GM18873 (cell line): ENCODE measurements at regions not wholly inside any gene's neighbourhood (a gene's known extent, or its start where the extent isn't known, plus 50 kb on each side); places are given as distances from the start of the nearest gene placed in this dataset.

Experiments used
- ATAC-seq: cut with Tn5 transposase; IDR thresholded peaks from one replicate; pipeline ENCODE4 v1.9.1; 2021; ENCODE audit warnings: mild to moderate bottlenecking, moderate library complexity, moderate number of reproducible peaks; ENCODE audit not compliant: unreplicated experiment, low FRiP score

DNA sequence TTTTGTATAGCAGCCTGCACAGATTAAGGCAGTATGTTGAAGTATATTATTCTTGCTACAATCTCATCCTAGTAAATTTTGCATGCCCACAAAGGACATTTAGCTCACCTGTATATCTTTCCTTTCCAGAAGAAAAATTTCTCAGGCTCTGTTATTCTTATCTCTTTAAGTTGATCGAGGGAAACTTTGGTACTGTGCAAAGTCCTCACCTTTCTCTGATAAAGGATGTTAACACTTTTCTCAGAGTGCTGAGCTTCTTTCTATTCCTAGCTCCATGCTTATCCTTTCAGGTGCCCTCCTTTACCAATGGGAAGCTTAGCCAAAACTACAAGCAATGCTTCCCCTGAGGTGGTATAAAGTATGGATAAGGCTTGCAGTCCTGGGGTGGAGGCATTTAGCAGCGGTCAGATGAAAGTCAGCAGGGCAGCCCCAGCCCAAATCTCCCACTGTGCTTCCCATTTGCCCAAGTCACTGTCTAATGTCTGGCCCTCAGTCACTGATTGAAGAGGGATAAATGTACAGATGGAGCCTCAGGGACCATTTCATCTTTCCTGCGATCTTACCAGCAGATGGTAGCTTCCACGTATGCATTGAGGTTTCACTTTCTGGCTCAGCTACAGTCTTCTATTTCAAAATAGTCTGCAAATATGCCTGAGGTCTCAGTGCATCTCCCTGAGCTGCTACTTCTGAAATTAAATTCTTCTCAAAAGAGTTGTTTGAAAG is 127.8 kb upstream of the P2RY1 start:
- ATAC-seq, result no peak

DNA sequence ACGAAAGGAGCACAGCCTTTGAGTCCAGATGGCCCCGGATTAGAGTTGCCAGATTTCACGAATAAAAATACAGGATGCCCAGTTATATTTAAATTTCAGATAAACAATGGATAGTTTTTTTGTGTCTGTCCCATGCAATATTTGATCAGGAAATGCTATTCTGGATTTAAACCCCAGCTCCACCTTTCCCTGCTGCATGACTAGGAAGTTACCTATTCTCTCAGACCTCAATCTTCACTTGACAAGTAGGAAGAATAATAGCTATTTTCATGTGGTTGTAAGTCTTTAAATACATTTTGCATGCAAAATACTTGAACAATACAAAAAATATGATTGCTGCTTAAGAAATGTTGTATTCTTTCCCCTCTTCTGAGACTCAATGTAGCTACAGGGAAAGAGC is 125.3 kb upstream of the P2RY1 start:
- no peak for ATAC-seq

DNA sequence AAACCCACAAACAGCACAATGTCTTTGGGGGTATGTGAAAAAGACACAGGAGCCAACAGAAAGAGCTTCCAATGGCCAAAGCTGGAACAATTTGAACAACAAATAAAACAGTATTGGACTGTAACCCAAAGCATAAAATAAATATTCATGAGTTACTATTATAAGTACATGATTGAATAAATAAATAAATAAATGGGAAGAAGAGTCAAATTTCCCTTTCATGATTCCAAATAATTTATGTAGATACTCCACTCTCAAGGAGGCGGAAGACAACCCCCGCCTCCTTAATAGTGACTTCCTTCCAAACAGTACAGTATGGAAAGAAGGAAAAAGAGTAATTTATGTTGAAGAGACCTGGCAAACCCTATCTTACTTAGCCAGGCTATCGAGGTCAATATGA is 124.4 kb upstream of the P2RY1 start:
- ATAC-seq, result no peak

DNA sequence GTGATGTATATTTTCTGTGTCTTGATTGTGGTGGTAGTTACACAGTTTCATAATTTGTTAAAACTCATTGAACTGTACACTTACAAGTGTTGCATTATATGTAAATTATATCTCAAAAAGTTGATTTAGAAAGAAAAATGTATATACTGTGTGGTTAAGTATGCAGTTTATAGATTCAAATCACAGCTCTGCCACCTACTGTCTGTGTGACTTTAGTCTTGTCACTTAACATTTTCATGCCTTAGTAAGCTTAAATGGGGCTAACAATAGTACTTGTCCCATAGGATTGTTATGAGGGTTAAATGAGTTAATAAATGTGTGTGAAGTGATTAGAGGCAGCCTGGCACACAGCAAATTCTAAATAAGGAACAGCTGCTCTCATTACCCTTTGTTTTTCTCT is 120.9 kb upstream of the P2RY1 start:
- no peak for ATAC-seq

DNA sequence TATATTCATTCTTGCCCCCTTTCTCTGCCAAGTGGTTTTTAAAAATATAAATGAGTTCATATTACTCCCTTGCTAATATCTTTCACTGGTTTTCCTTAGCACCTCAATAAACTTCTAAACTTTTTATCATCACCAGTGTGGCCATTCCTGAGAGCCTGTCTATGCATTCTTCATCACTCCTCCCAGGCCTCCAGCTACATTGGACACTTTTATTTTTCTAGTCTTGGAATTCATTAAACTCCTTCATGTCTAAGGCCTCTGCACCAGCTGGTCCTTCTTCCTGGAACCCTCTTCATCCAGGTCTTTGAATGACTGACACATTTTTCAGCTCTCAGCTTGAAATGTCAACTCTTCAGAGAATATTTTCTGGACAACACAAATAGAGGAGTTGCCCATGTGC is 120.4 kb upstream of the P2RY1 start:
- no peak for ATAC-seq

DNA sequence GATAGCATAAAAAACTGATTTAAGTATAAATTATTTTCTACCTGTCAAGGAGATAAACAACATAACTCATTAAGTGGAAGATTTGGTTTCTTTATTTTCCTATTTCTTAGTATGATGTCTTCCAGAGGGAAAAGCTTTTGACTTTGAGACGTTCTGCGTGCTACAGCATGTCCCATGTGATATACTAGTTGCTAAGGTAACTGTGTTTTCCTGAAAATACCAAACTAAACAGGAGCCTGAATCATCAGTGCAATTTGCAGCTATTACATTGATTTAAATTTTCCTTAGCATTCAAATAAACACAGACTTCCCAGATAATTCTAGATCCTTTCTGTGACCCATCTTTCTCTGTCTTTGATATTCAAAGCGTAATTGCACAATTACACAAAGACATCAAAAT is 117.7 kb upstream of the P2RY1 start:
- ATAC-seq, result no peak

DNA sequence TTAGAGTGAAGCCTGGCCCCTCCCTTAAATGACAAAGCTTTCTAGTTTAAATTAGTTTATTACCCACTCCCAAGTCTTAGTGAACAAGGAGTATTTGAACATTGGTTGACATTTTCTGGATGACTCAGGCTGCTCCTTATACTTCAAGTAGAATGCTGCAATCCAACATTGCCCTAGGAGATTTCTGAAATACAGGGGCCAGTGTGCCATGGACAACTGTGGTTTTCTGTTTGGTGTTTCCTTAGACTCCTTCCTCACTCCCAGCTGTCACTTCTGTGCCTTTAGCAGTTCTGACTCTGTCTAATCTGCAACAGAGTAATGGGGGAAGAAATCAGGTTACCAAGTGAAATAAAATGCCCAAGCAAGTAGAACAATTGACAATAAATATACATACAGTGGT is 116.1 kb upstream of the P2RY1 start:
- no peak for ATAC-seq

DNA sequence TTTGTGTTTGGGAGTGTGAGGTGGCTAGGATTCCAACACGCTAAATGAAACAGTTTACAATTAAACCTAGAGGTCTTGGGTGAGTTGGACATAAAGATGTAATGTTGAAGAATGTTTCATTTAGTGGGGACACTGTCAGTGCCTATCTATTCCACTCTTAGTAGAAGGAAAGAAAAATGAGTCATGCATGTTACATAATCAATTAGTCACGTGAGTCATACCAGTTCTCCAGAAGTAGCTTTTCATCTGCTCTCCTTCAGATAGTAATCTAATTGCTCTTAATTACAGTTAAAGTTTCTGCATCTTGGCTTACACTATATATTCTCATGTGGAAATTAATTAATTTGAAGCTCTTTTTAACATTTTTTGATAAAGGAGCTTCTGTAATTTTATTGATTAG is 115.7 kb upstream of the P2RY1 start:
- no peak for ATAC-seq

DNA sequence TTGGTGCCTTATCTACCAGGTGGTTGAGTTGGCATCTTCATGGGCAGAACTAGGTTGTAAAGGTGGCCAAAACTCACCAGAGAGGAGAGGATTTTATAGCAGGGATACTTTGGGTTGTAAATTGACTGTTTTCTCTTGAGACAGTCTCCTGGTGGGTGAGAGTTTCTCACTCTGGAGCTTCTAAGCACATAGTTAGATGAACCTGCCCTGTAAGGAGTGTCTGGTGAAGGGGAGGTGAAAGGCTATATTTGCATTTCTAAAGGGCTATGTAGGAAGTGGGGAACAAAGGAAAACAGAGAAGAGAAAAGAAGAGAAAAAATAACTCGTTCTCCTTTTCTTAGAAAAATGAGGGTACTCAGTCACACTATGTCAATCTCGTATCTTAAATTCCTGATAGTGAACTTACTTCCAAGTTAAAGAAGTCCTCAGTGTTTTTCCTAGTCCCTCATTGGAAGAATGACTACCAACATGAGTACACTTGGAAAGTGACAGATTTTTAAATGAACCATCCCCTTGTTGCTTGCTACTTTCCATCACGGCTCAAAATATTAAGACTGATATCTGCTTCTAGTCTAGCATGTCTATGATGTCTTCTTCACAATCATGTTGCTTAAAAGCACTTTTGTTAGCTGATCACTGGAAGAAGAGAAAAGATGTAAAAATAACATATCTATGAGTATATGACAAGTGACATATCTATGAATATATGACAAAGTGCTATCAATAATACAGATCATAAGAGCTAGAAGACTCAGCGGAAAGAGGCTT is 113.8 kb upstream of the P2RY1 start:
- ATAC-seq, result no peak

DNA sequence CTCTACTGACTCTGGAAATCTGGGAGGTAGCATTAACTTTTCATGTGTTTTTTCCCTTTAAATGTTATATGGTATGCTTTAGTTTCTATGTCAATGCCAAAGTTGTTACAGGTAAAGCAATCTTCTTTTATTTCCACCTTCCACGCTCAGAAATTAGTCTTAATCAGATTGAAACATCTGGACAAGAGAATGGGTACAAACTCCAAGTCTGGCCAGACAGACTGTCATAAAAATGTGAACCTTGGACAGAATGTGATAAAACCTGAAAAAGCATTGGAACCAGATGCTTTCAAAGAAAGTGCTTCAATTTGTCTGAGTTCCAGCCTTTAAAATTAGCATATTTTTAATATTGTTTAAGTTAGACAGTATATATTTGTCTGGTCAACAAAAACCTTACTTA is 110.7 kb upstream of the P2RY1 start:
- no peak for ATAC-seq

DNA sequence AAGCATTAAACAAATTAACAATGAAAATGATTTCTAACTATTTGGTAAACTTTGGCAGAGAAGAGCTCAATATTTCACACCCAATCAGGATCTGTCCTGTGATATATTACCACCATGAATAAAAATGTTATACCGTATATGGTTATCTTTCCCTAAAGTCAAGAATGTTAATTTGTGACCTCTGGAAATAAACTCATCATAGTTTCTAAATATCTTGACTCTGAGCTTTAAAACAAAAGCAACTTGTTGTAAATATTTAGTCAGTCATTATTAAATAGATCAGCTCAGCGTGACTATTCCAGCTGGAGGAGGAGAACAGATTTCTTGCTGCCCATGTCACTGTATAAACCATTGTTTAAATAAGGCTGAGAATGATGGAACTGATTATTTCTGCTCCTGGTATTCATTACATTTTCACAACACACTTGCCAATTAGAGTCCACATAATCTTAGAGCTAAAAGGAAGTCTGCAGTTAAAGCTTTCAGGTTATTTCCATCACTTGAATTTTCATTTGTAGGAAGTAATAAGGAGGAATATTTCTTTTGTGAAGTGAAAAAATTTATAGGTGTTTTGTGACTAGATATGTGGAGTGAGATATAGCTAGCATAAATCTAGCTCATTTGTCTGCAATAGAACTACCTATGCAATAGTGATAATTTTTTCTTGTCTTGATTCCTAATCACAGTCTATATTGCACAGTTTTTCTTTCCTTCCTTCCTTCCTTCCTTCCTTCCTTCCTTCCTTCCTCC is 106.5 kb upstream of the P2RY1 start:
- no peak for ATAC-seq

DNA sequence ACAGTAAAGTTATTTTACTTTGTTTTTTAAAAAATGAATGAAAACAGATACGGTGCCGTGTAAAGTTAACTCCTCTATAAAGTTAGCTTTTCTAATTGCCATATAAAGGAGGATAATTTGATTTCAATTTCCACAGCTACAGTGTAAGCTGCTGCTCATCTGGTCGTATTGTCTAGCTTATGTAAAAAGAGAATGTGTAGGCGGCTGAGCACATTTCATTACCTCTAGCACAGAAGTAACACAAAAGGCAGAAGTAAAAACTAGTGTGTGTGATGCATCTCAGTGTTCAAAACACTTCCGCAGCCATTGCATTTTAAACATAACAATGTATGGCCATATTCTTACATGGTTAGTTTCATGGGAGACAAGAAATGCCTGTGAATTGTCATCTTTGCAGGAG is 105.0 kb upstream of the P2RY1 start:
- no peak for ATAC-seq

DNA sequence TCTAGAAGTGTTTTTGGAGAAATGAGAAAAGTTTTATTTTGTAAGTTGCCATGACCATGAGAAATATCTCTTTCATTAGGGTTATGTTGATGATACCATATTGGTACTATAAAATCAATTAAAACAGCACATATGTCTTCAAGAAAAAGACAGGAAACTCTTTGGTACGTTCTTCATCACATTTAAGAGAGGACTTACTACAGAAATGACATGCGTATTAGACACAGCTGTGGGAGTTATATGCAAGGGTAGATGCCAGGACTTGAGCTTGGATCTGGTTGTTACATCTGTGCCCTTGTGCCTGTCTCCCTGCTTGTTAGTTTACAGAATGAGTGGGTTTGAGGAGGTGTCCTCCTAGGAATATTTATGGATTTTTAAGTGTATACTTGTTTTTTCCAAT is 103.4 kb upstream of the P2RY1 start:
- no peak for ATAC-seq

DNA sequence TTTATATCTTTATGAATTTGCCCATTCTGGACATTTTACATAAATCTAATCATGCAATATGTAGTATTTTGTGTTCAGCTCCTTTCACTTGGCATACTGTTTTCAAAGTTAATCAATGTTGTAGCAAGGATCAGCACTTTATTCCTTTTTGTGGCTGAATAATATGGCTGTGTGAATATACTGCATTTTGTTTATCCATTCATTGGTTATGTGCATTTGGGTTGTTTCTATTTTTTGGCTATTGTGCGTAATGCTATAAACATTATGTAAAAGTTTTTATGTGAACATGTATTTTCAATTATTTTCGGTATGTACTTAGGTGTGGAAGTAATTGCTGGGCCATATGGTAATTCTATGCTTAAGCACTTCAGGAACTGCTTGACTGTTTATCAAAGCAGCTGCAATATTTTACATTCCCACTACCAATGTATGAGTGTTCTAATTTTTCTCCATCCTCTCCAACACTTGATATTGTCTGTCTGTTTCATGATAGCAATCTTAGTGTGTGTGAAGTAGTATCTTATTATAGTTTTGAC is 101.3 kb upstream of the P2RY1 start:
- ATAC-seq, result no peak

DNA sequence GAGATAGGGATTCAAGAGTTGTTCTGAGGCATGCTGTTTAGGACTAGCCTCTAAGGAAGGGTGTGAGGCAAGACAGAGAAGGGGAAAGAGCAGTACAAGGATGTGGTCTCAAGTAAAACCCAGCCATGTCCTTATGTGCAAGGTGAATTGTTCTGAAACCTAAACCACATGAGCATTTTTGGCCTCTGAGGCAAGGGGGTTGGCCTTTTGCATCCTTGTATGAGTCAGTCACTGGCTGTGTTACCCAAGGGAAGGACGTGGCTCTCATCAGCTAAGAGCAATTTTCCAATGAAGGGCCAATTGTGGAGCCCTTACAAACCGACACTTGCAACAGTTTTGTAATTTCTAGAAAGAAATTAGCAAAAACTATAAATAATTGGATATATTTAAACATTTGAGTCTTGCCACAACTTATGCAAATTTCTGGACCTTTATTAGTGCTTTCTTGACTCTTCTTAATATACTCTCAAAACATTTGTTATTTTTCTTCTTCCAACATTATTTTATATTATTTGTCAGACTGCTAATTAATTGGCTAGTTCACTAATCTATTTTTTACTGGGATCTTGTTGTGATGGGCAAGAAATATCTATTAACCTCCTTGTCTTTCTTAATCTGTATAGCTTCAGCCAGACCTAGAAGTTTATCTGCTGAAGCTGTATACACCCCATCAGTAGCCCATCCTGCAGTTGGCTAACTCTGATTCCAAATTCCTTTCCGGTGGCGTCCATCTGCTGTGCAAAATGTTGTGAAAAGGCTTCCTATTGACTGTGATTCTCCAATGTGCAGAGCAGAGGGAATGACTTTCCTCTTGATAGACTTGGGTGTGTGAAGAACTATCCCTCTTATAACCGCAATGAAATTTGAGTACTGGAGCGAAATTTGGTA is 97.7 kb upstream of the P2RY1 start:
- peak; percentile 100 for ATAC-seq

DNA sequence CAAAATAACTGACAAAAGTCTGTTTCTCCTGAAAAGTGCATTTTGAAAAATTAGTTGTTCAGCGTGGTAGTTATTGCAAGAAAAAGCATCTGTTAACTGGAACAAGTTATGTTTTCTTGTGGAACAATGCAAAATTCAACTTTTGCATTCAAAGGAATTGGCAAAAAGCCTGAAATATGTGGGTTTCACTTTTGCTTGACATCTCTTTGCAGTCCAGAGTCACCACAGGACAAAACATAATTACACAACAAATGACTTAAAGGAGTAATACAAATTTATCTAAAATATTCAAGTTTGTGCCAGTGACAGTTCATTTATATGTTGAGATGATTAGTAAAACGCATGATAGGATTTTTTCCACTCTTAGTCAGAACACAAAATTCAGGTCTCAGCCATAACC is 96.3 kb upstream of the P2RY1 start:
- no peak for ATAC-seq

DNA sequence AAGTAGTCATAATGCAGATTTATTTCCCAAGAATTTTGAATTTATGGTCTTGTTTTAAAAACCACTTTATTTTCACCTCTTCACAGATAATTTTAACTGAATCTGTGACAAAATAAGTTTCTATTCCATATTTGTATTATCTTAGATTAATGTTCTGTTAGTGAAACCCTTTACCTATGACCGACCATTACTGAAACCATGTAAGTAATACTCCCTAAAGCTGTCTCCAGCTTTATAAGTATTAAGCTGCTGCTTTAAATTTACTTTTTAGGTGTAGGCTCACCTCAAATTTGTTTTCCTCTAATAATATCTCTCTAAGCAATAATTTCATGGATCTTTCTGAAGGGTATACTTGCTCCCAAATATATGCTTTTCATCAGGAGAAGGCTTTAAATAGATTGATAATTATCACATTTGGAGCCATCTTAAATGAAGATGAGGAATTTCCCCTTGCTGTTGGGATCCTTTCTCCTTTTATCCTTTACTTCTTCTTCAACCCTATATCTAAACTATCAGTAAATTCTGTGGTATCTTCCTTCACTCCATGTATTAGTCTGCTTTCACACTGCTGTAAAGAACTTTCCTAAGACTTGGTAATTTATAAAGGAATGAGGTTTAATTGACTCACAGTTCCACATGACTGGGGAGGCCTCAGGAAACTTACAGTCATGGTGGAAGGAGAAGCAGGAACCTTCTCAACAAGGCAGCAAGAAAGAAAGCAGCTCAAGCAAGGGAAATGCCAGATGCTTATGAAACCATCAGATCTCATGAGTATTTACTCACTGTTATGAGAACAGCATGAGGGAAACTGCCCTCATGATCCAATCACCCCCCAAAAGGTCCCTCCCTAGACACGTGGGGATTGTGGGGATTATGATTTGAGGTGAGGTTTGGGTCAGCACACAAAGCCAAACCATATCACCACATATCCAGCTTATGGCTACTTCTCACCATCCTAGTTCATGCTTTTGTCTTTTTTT is 92.3 kb upstream of the P2RY1 start:
- ATAC-seq, result no peak

DNA sequence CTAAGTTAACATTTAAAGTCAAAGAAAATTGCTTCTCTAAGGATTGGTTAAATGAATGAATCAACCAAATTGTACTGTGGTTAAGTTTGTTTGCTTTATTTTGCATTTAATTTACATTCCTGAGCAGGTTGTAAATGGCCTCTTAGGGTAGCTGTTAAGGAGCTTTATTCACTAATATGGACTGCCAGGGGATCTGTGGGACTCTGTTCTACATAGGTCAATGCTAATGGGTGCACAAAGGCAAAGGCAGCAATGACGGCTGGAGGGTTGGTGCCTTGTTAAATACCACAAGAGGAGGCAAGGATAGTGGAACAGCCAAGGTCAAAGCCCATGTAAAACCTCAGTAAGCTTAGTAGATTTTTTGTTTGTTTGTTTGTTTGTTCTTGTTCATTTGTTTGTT is 89.3 kb upstream of the P2RY1 start:
- no peak for ATAC-seq

DNA sequence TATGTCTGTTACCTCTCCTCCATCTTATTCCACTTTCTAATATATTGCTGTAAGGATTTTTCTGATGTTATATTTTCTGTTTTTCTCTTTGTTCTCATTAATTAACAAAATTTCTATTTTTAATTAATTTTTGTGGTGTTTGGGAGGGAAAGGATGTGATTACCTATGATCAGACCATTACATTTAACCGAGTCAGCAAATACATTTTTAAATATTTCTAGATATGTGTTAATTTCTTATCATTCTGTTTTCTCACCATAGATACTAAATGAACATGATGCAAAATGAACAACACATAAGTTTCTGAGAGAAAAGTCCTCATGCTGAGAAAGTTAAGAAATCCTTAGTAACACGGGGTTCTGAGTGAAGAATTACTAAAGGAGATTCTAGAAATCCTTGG is 80.6 kb upstream of the P2RY1 start:
- no peak for ATAC-seq
